T47D (cell line): ENCODE measurements at regions not wholly inside any gene's neighbourhood (a gene's known extent, or its start where the extent isn't known, plus 50 kb on each side); places are given as distances from the start of the nearest gene placed in this dataset.
"Not testable (repeated sequence)": the region's sequence is repeated elsewhere in the genome, so short reads cannot be mapped to it uniquely, and the experiment has no call there.

Experiments
- DNase-seq, 2 experiments: peaks; one replicate each; pipeline versions ENCODE4 v3.0.0 to v3.0.0-alpha.2; 2011 to 2012; ENCODE audit warnings: low read depth in 1 of 2, low spot score in 1 of 2
- JUND ChIP-seq: IDR thresholded peaks from 2 replicates; pipeline ENCODE4 v1.6.1; 2012; ENCODE audit warnings: low read depth
- in situ Hi-C: cut with HindIII; loops from 2 replicates; pipeline ENCODE4 v1.10.0; 2016; ENCODE audit warnings: low sequenced_read_pairs, low pct_unique_long_range_greater_than_20kb

GRCh38 chr18:70390371-70391090, 101.7 kb downstream of the SOCS6 start:
- TF ChIP-seq JUND: no peak
- in situ Hi-C loops: no loop called here
- no peak for DNase-seq

- DNase-seq, in situ Hi-C loops: not testable (repeated sequence)
These were observed 100.2 kb downstream of the SOCS6 start for GRCh38 chr18:70389036-70389435.

GRCh38 chr18:70387027-70387426, 98.2 kb downstream of the SOCS6 start:
- in situ Hi-C loops: no loop called here
- DNase-seq: no peak
- TF ChIP-seq JUND: no peak

- no peak for DNase-seq
- in situ Hi-C loops: no loop called here
- TF ChIP-seq JUND: no peak
These were observed 97.7 kb downstream of the SOCS6 start for GRCh38 chr18:70386582-70386981.

- in situ Hi-C loops: no loop called here
- no peak for DNase-seq
- TF ChIP-seq JUND: no peak
These were observed 96.6 kb downstream of the SOCS6 start for GRCh38 chr18:70385474-70385873.

- no peak for TF ChIP-seq JUND
- in situ Hi-C loops: no loop called here
- DNase-seq: no peak
These were observed 95.4 kb downstream of the SOCS6 start for GRCh38 chr18:70384181-70384790.

- DNase-seq: no peak
- in situ Hi-C loops: no loop called here
- TF ChIP-seq JUND: no peak
These were observed 94.3 kb downstream of the SOCS6 start for GRCh38 chr18:70382992-70383717.

GRCh38 chr18:70382017-70382416, 93.2 kb downstream of the SOCS6 start:
- no peak for TF ChIP-seq JUND
- in situ Hi-C loops: no loop called here
- no peak for DNase-seq

GRCh38 chr18:70380915-70381896, 92.4 kb downstream of the SOCS6 start:
- DNase-seq: no peak
- in situ Hi-C loops: no loop called here
- TF ChIP-seq JUND: no peak
